ENCODE measurements at regions not wholly inside any gene's neighbourhood (a gene's known extent, or its start where the extent isn't known, plus 50 kb on each side); places are given as distances from the start of the nearest gene placed in this dataset.
"Not testable (repeated sequence)": the region's sequence is repeated elsewhere in the genome, so short reads cannot be mapped to it uniquely, and the experiment has no call there.

GRCh38 chr22:25419247-25420113 lies 145.0 kb upstream of the GRK3 start:
- peak in 4 of 14 donors; percentile 13 to 46 (median 25) for DNase-seq

- not testable (repeated sequence) for DNase-seq
These were observed 144.4 kb upstream of the GRK3 start for GRCh38 chr22:25420114-25420441.

GRCh38 chr22:25420471-25420924 lies 144.0 kb upstream of the GRK3 start:
- no peak for DNase-seq

GRCh38 chr22:25420925-25421904 lies 143.3 kb upstream of the GRK3 start:
- no peak for DNase-seq

GRCh38 chr22:25426530-25427308 lies 137.8 kb upstream of the GRK3 start:
- not testable (repeated sequence) for DNase-seq

- not testable (repeated sequence) for DNase-seq
These were observed 132.7 kb upstream of the GRK3 start for GRCh38 chr22:25431637-25432342.

- DNase-seq, result not testable (repeated sequence)
These were observed 131.0 kb upstream of the GRK3 start for GRCh38 chr22:25433381-25433970.

- DNase-seq, result peak in 3 of 14 donors; percentile 24 to 33 (median 32)
These were observed 126.9 kb upstream of the GRK3 start for GRCh38 chr22:25437414-25438160.

GRCh38 chr22:25447067-25447685 lies 117.3 kb upstream of the GRK3 start:
- peak in 2 of 14 donors; percentile 16 to 31 for DNase-seq

- peak; percentile 45 to 96 (median 81) for DNase-seq
These were observed 116.6 kb upstream of the GRK3 start for GRCh38 chr22:25447686-25448434.

- peak in 2 of 14 donors; percentile 34 to 53 for DNase-seq
These were observed 115.9 kb upstream of the GRK3 start for GRCh38 chr22:25448435-25449051.

GRCh38 chr22:25449781-25450317 lies 114.6 kb upstream of the GRK3 start:
- DNase-seq, result no peak

GRCh38 chr22:25451480-25452114 lies 112.9 kb upstream of the GRK3 start:
- no peak for DNase-seq

- no peak for DNase-seq
These were observed 112.3 kb upstream of the GRK3 start for GRCh38 chr22:25452116-25452700.

GRCh38 chr22:25453058-25453457 lies 111.4 kb upstream of the GRK3 start:
- DNase-seq, result no peak

GRCh38 chr22:25453557-25453956 lies 110.9 kb upstream of the GRK3 start:
- DNase-seq, result no peak

GRCh38 chr22:25456300-25457043 lies 108.0 kb upstream of the GRK3 start:
- DNase-seq, result not testable (repeated sequence)

Data from C1 segment of cervical spinal cord (tissue), 14 donors.